ENCODE measurements at regions not wholly inside any gene's neighbourhood (a gene's known extent, or its start where the extent isn't known, plus 50 kb on each side); places are given as distances from the start of the nearest gene placed in this dataset.

GRCh38 chr3:128561504-128561903 is 68.5 kb upstream of the GATA2 start:
- no peaks in the 10 kb centered on the region for H3K4me1 Mint-ChIP-seq (ENCODE audit: low read depth)
- no peak overlapping the region for H3K4me3 Mint-ChIP-seq
- TF ChIP-seq CTCF (IDR thresholded peaks at IDR 0.05) = no peak
- H3K36me3 Mint-ChIP-seq (ENCODE audit: low read depth) = no peaks in the 10 kb centered on the region
- no peak overlapping the region for H3K27ac Mint-ChIP-seq
- no peaks in the 10 kb centered on the region for H3K9me3 Mint-ChIP-seq
- no peak for DNase-seq
- peaks cover 22% of the 10 kb centered on the region for H3K27me3 Mint-ChIP-seq (ENCODE audit: insufficient read depth)

GRCh38 chr3:128560768-128561167 is 67.8 kb upstream of the GATA2 start:
- H3K4me1 Mint-ChIP-seq (ENCODE audit: low read depth) = no peaks in the 10 kb centered on the region
- no peaks in the 10 kb centered on the region for H3K9me3 Mint-ChIP-seq
- H3K36me3 Mint-ChIP-seq (ENCODE audit: low read depth) = no peaks in the 10 kb centered on the region
- H3K27me3 Mint-ChIP-seq (ENCODE audit: insufficient read depth) = peaks cover 19% of the 10 kb centered on the region
- DNase-seq = no peak
- no peak for TF ChIP-seq CTCF (IDR thresholded peaks at IDR 0.05)
- H3K27ac Mint-ChIP-seq = no peak overlapping the region
- H3K4me3 Mint-ChIP-seq = no peak overlapping the region

GRCh38 chr3:128559486-128560225 is 66.7 kb upstream of the GATA2 start:
- no peaks in the 10 kb centered on the region for H3K36me3 Mint-ChIP-seq (ENCODE audit: low read depth)
- peaks cover 14% of the 10 kb centered on the region for H3K27me3 Mint-ChIP-seq (ENCODE audit: insufficient read depth)

GRCh38 chr3:128557531-128558280 is 64.7 kb upstream of the GATA2 start:
- no peak for TF ChIP-seq CTCF (IDR thresholded peaks at IDR 0.05)
- Mint-ChIP-seq H3K4me1 (ENCODE audit: low read depth) (peaks cover 18% of the 10 kb centered on the region), H3K27ac (no peak overlapping the region), H3K4me3 (no peak overlapping the region), H3K36me3 (ENCODE audit: low read depth) (peaks cover 3% of the 10 kb centered on the region; the same call in 1 of the 2 replicates), H3K27me3 (ENCODE audit: insufficient read depth) (peaks cover 9% of the 10 kb centered on the region), H3K9me3 (no peaks in the 10 kb centered on the region)
- no peak for DNase-seq

More at GRCh38 chr3:128559486-128560225, 66.7 kb upstream of the GATA2 start:
- Mint-ChIP-seq H3K4me1 (ENCODE audit: low read depth) (no peaks in the 10 kb centered on the region), H3K4me3 (no peak overlapping the region), H3K9me3 (no peaks in the 10 kb centered on the region), H3K27ac (no peak overlapping the region)
- no peak for TF ChIP-seq CTCF (IDR thresholded peaks at IDR 0.05)
- DNase-seq = no peak

- Mint-ChIP-seq H3K27ac (no peak overlapping the region), H3K27me3 (ENCODE audit: insufficient read depth) (peaks cover 5% of the 10 kb centered on the region), H3K4me1 (ENCODE audit: low read depth) (peaks cover 20% of the 10 kb centered on the region), H3K4me3 (no peak overlapping the region), H3K9me3 (no peaks in the 10 kb centered on the region), H3K36me3 (ENCODE audit: low read depth) (peaks cover 3% of the 10 kb centered on the region; the same call in 1 of the 2 replicates)
- DNase-seq = no peak
- no peak for TF ChIP-seq CTCF (IDR thresholded peaks at IDR 0.05)
These were observed 63.9 kb upstream of the GATA2 start for GRCh38 chr3:128556907-128557306.
